ENCODE measurements at regions not wholly inside any gene's neighbourhood (a gene's known extent, or its start where the extent isn't known, plus 50 kb on each side); places are given as distances from the start of the nearest gene placed in this dataset.

DNA sequence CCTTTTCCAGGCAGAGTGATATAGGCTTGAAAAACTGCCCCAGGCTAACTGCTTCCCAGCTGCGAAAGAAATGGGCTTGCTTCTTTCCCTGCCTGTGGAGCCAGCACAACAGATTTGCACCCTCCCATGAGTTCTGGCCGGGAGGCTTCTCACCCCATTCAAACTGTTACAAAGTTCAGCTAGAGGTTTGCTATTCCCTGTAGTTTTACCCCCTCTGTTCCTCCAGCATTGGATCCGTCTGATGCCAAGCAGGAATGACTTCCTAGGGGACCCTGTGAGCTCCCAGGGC is 87.6 kb upstream of the NDST4 start:
- TF ChIP-seq EZH2 (optimal IDR thresholded peaks at IDR 0.05; ENCODE audit: low read depth, low read length) (no peak), EZH2phosphoT487 (IDR thresholded peaks at IDR 0.05; ENCODE audit: low read length) (no peak)
- TF ChIP-seq, protein P1, sequence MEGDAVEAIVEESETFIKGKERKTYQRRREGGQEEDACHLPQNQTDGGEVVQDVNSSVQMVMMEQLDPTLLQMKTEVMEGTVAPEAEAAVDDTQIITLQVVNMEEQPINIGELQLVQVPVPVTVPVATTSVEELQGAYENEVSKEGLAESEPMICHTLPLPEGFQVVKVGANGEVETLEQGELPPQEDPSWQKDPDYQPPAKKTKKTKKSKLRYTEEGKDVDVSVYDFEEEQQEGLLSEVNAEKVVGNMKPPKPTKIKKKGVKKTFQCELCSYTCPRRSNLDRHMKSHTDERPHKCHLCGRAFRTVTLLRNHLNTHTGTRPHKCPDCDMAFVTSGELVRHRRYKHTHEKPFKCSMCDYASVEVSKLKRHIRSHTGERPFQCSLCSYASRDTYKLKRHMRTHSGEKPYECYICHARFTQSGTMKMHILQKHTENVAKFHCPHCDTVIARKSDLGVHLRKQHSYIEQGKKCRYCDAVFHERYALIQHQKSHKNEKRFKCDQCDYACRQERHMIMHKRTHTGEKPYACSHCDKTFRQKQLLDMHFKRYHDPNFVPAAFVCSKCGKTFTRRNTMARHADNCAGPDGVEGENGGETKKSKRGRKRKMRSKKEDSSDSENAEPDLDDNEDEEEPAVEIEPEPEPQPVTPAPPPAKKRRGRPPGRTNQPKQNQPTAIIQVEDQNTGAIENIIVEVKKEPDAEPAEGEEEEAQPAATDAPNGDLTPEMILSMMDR (IDR thresholded peaks at IDR 0.05; ENCODE audit: low read length): no peak

Measured in MM.1S (cell line).